ENCODE measurements at regions not wholly inside any gene's neighbourhood (a gene's known extent, or its start where the extent isn't known, plus 50 kb on each side); places are given as distances from the start of the nearest gene placed in this dataset.
A peak's percentile ranks its signal among the peaks of the same experiment; 100 is the strongest.

GRCh38 chr3:34277110-34277509 is 478.7 kb downstream of the PDCD6IP start:
- TF ChIP-seq CTCF (IDR thresholded peaks at IDR 0.05) (no peak), EZH2 (IDR thresholded peaks at IDR 0.05; ENCODE audit: borderline replicate concordance, insufficient read depth, low read depth, low read length, poor library complexity, severe bottlenecking) (no peak)
- POLR2A ChIA-PET, result no interaction called here
- intact Hi-C loops (cut with micrococcal nuclease), result no loop called here
- H3K27ac ChIP-seq (ENCODE audit: low read length in 2 of 2), result no peak overlapping the region
- no peaks in the 10 kb centered on the region for H3K4me1 Mint-ChIP-seq
- H3K27ac Mint-ChIP-seq, result no peak overlapping the region
- no peaks in the 10 kb centered on the region for H3K79me2 ChIP-seq (ENCODE audit: control insufficient read depth, insufficient read depth, low read length)
- no peak overlapping the region for H3K4me3 Mint-ChIP-seq
- H2AFZ ChIP-seq (ENCODE audit: insufficient read depth, low read depth, low read length, poor library complexity, severe bottlenecking), result no peak overlapping the region
- ATAC-seq (ENCODE audit: low read depth) (no peak), DNase-seq (peak; percentile 13)
- CTCF ChIA-PET, result interaction anchor here (0.8 to 1.5 kb wide), 4 partner anchors 12 to 322 kb away, joined by 3 read pairs; no protein-coding TSS in a partner anchor
- H4K20me1 ChIP-seq (ENCODE audit: control insufficient read depth, insufficient read depth, low read length, poor library complexity, severe bottlenecking), result no peaks in the 10 kb centered on the region
- no peaks in the 10 kb centered on the region for H3K27me3 ChIP-seq (replicated peaks in 1 of 4; ENCODE audit: control extremely low read depth in 1 of 4, control insufficient read depth in 3 of 4, insufficient read depth in 4 of 4, low read length in 3 of 4)
- no peaks in the 10 kb centered on the region for H3K36me3 ChIP-seq (replicated peaks in 1 of 2; ENCODE audit: control extremely low read depth in 1 of 2, control insufficient read depth in 1 of 2, extremely low read depth in 1 of 2, insufficient read depth in 2 of 2, low read length in 1 of 2)
- H3K9me3 ChIP-seq (ENCODE audit: control extremely low read depth in 1 of 3, control insufficient read depth in 2 of 3, insufficient read depth in 1 of 3, low read length in 2 of 3), result no peaks in the 10 kb centered on the region
- H3K4me1 ChIP-seq (ENCODE audit: control insufficient read depth in 2 of 2, insufficient read depth in 2 of 2, low read length in 2 of 2), result no peaks in the 10 kb centered on the region
- no peak overlapping the region for H3K9ac ChIP-seq (ENCODE audit: low read length)
- H3K4me2 ChIP-seq (replicated peaks; ENCODE audit: low read depth, low read length, poor library complexity, severe bottlenecking), result no peak overlapping the region
- no CpG with 5 or more reads among the region's 2 CpGs for WGBS (ENCODE audit: insufficient coverage)
- no peaks in the 10 kb centered on the region for H3K27me3 Mint-ChIP-seq
- no peak overlapping the region for H3K4me3 ChIP-seq (ENCODE audit: control extremely low read depth in 1 of 5, extremely low read depth in 1 of 5, insufficient read depth in 1 of 5, low read depth in 2 of 5, low read length in 4 of 5)
- no peaks in the 10 kb centered on the region for H3K9me3 Mint-ChIP-seq (ENCODE audit: insufficient read depth)

- intact Hi-C loops (cut with micrococcal nuclease), result no loop called here
- no peak for TF ChIP-seq CTCF (IDR thresholded peaks at IDR 0.05)
- no peak for TF ChIP-seq EZH2 (IDR thresholded peaks at IDR 0.05; ENCODE audit: borderline replicate concordance, insufficient read depth, low read depth, low read length, poor library complexity, severe bottlenecking)
- H4K20me1 ChIP-seq (ENCODE audit: control insufficient read depth, insufficient read depth, low read length, poor library complexity, severe bottlenecking), result no peaks in the 10 kb centered on the region
- H3K4me1 Mint-ChIP-seq, result no peaks in the 10 kb centered on the region
- H3K4me3 ChIP-seq (ENCODE audit: control extremely low read depth in 1 of 5, extremely low read depth in 1 of 5, insufficient read depth in 1 of 5, low read depth in 2 of 5, low read length in 4 of 5), result no peak overlapping the region
- no peak overlapping the region for H3K27ac Mint-ChIP-seq
- ChIA-PET CTCF (interaction anchor here (2.2 kb wide), 1 partner anchor 17 kb away, joined by 5 read pairs; no protein-coding TSS in a partner anchor), POLR2A (no interaction called here)
- H3K4me2 ChIP-seq (replicated peaks; ENCODE audit: low read depth, low read length, poor library complexity, severe bottlenecking), result no peak overlapping the region
- DNase-seq (no peak), ATAC-seq (ENCODE audit: low read depth) (no peak)
- H3K9me3 ChIP-seq (ENCODE audit: control extremely low read depth in 1 of 3, control insufficient read depth in 2 of 3, insufficient read depth in 1 of 3, low read length in 2 of 3), result no peaks in the 10 kb centered on the region
- no peaks in the 10 kb centered on the region for H3K79me2 ChIP-seq (ENCODE audit: control insufficient read depth, insufficient read depth, low read length)
- H3K27me3 Mint-ChIP-seq, result no peaks in the 10 kb centered on the region
- no peak overlapping the region for H3K4me3 Mint-ChIP-seq
- H3K27me3 ChIP-seq (replicated peaks in 1 of 4; ENCODE audit: control extremely low read depth in 1 of 4, control insufficient read depth in 3 of 4, insufficient read depth in 4 of 4, low read length in 3 of 4), result no peaks in the 10 kb centered on the region
- no CpG with 5 or more reads among the region's 2 CpGs for WGBS (ENCODE audit: insufficient coverage)
- no peaks in the 10 kb centered on the region for H3K9me3 Mint-ChIP-seq (ENCODE audit: insufficient read depth)
- H3K36me3 ChIP-seq (replicated peaks in 1 of 2; ENCODE audit: control extremely low read depth in 1 of 2, control insufficient read depth in 1 of 2, extremely low read depth in 1 of 2, insufficient read depth in 2 of 2, low read length in 1 of 2), result no peaks in the 10 kb centered on the region
- H2AFZ ChIP-seq (ENCODE audit: insufficient read depth, low read depth, low read length, poor library complexity, severe bottlenecking), result no peak overlapping the region
- H3K27ac ChIP-seq (ENCODE audit: low read length in 2 of 2), result no peak overlapping the region
- H3K9ac ChIP-seq (ENCODE audit: low read length), result no peak overlapping the region
- no peaks in the 10 kb centered on the region for H3K4me1 ChIP-seq (ENCODE audit: control insufficient read depth in 2 of 2, insufficient read depth in 2 of 2, low read length in 2 of 2)
Observed at GRCh38 chr3:34279901-34280300, 481.5 kb downstream of the PDCD6IP start.
